Erythroblast (primary cell): ENCODE measurements at regions not wholly inside any gene's neighbourhood (a gene's known extent, or its start where the extent isn't known, plus 50 kb on each side); places are given as distances from the start of the nearest gene placed in this dataset.

Experiments used
- GATA1 ChIP-seq: IDR thresholded peaks from 2 replicates; pipeline ENCODE4 v1.6.1; 2011; ENCODE audit warnings: low read depth, mild to moderate bottlenecking, control low read depth, low read length, moderate library complexity
- POLR2A ChIP-seq: IDR thresholded peaks from 2 replicates; pipeline ENCODE4 v1.6.1; 2011; ENCODE audit warnings: mild to moderate bottlenecking, low read length

DNA sequence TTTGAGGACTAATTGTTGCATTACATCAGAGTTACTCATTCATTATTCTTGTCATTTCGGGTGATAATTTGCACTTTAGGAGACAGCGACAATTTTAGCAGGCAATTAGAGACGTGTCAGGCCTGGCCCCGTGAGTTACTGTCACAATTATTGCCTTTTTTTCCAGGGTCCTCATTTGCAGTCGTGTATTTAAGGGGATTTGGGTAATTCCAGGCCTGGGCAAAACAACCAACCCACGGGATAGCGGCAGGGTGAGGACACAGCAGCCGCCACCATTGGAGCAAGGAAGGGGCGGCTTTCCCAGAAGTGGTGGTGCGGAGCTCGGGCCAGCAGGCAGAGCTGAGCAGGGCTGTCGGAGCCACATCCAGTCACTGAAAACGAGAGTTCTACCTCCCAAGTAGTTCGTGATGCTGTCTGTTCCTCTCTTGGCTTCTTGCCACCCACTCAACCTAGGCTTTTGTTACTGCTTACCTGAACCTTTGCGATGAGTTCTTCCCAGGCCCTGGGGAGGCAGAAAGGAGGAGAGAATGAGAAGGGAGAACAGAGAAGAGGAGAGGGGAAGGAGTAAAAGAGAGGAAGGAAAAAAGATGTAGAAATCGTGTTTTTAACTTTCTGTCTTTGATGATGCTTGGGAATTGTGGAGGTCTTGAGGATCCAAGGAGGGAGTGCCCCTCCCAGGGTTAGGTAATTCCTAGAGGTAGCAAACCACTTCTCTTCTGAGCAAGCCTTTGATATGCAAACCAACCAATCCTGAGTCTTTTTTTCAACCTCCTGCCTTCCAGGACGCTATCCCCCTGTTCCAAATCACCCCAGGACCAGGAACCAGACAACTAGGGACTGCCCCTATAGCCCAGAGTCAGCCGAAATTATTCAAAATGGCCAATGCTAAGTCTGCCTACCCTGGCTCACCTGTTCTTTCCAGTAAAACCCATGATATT, 236.1 kb downstream of the MIAT start:
- TF ChIP-seq POLR2A: no peak
- no peak for TF ChIP-seq GATA1
